ENCODE measurements at regions not wholly inside any gene's neighbourhood (a gene's known extent, or its start where the extent isn't known, plus 50 kb on each side); places are given as distances from the start of the nearest gene placed in this dataset.

DNA sequence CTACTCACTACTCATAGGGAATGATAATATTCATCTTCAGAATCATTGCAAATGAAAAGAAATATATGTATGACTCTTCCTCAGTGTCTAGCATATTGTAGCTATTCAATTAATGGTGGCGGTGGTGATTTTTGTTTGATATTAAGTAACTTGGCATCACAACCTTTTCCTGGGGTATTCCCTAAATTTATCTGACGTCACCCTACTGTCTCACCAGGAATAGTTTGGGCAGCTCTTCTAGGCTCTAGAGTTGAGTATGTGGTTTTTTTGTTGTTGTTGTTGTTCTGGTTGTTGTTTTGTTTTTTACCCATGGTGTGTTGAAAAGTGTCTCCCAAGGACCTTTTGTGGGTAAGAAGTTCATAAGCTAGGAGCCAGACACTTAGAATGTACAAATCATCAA lies 1320.3 kb upstream of the LRRTM1 start:
- H3K9me3 ChIP-seq (ENCODE audit: control insufficient read depth, insufficient read depth, low read length): no peaks in the 10 kb centered on the region
- H4K20me1 ChIP-seq (ENCODE audit: control insufficient read depth, insufficient read depth, low read depth, low read length): no peaks in the 10 kb centered on the region
- no peaks in the 10 kb centered on the region for H3K36me3 ChIP-seq (ENCODE audit: control insufficient read depth, low read length)
- no peak overlapping the region for H3K4me2 ChIP-seq (ENCODE audit: low read length)
- no peaks in the 10 kb centered on the region for H3K4me1 ChIP-seq (ENCODE audit: control insufficient read depth, low read length)
- no peak overlapping the region for H3K4me3 ChIP-seq (ENCODE audit: low read length)
- H3K27me3 ChIP-seq (ENCODE audit: control insufficient read depth, low read length): no peaks in the 10 kb centered on the region
- no peak overlapping the region for H3K27ac ChIP-seq (ENCODE audit: low read depth, low read length)
- no peaks in the 10 kb centered on the region for H3K79me2 ChIP-seq (ENCODE audit: control insufficient read depth, low read length)
- H3K9me2 ChIP-seq (replicated peaks; ENCODE audit: control insufficient read depth, low read length): no peaks in the 10 kb centered on the region
- TF ChIP-seq CTCF (IDR thresholded peaks at IDR 0.05; ENCODE audit: low read depth, low read length, poor library complexity, severe bottlenecking): no peak
- no peak for TF ChIP-seq EZH2phosphoT487 (IDR thresholded peaks at IDR 0.05; ENCODE audit: borderline replicate concordance, low read length)
- H3F3A ChIP-seq (ENCODE audit: control insufficient read depth, insufficient read depth): no peaks in the 10 kb centered on the region

- Histone ChIP-seq H3K4me2 (ENCODE audit: low read length) (no peak overlapping the region), H3F3A (ENCODE audit: control insufficient read depth, insufficient read depth) (no peaks in the 10 kb centered on the region), H3K9me2 (replicated peaks; ENCODE audit: control insufficient read depth, low read length) (no peaks in the 10 kb centered on the region), H3K4me1 (ENCODE audit: control insufficient read depth, low read length) (no peaks in the 10 kb centered on the region), H3K27me3 (ENCODE audit: control insufficient read depth, low read length) (no peaks in the 10 kb centered on the region), H3K79me2 (ENCODE audit: control insufficient read depth, low read length) (no peaks in the 10 kb centered on the region), H3K27ac (ENCODE audit: low read depth, low read length) (no peak overlapping the region), H3K36me3 (ENCODE audit: control insufficient read depth, low read length) (no peaks in the 10 kb centered on the region), H4K20me1 (ENCODE audit: control insufficient read depth, insufficient read depth, low read depth, low read length) (no peaks in the 10 kb centered on the region), H3K4me3 (ENCODE audit: low read length) (no peak overlapping the region), H3K9me3 (ENCODE audit: control insufficient read depth, insufficient read depth, low read length) (no peaks in the 10 kb centered on the region)
- TF ChIP-seq CTCF (IDR thresholded peaks at IDR 0.05; ENCODE audit: low read depth, low read length, poor library complexity, severe bottlenecking): no peak
- TF ChIP-seq EZH2phosphoT487 (IDR thresholded peaks at IDR 0.05; ENCODE audit: borderline replicate concordance, low read length): no peak
These were observed 1295.5 kb upstream of the LRRTM1 start for GRCh38 chr2:81600088-81600487.

DNA sequence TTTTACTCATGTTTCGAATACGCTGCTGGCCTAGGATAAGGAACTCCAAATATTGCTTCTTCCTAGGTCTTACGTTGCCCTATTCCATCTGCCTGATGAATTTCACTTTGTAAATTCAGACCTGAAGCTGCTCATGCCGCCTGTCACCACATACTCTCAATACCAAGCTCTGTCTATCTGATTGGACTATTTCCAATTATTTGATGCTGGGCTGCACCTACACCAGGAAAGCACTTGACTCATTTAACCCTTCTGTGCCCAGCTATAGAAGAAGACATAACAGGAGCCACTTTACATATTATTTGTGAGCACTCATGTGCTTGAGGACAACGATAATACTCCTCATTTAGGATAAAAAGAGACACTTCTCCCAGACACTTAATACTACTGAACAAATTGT lies 1293.9 kb upstream of the LRRTM1 start:
- Histone ChIP-seq H3K36me3 (ENCODE audit: control insufficient read depth, low read length) (no peaks in the 10 kb centered on the region), H3K9me3 (ENCODE audit: control insufficient read depth, insufficient read depth, low read length) (no peaks in the 10 kb centered on the region), H3K27ac (ENCODE audit: low read depth, low read length) (no peak overlapping the region), H3K4me2 (ENCODE audit: low read length) (no peak overlapping the region), H4K20me1 (ENCODE audit: control insufficient read depth, insufficient read depth, low read depth, low read length) (no peaks in the 10 kb centered on the region), H3F3A (ENCODE audit: control insufficient read depth, insufficient read depth) (no peaks in the 10 kb centered on the region), H3K4me3 (ENCODE audit: low read length) (no peak overlapping the region), H3K4me1 (ENCODE audit: control insufficient read depth, low read length) (no peaks in the 10 kb centered on the region), H3K27me3 (ENCODE audit: control insufficient read depth, low read length) (no peaks in the 10 kb centered on the region), H3K9me2 (replicated peaks; ENCODE audit: control insufficient read depth, low read length) (no peaks in the 10 kb centered on the region), H3K79me2 (ENCODE audit: control insufficient read depth, low read length) (no peaks in the 10 kb centered on the region)
- TF ChIP-seq EZH2phosphoT487 (IDR thresholded peaks at IDR 0.05; ENCODE audit: borderline replicate concordance, low read length): no peak
- no peak for TF ChIP-seq CTCF (IDR thresholded peaks at IDR 0.05; ENCODE audit: low read depth, low read length, poor library complexity, severe bottlenecking)

GRCh38 chr2:81589406-81589805 lies 1284.9 kb upstream of the LRRTM1 start:
- Histone ChIP-seq H3K36me3 (ENCODE audit: control insufficient read depth, low read length) (no peaks in the 10 kb centered on the region), H3F3A (ENCODE audit: control insufficient read depth, insufficient read depth) (no peaks in the 10 kb centered on the region), H4K20me1 (ENCODE audit: control insufficient read depth, insufficient read depth, low read depth, low read length) (no peaks in the 10 kb centered on the region), H3K9me2 (replicated peaks; ENCODE audit: control insufficient read depth, low read length) (no peaks in the 10 kb centered on the region; the same call in 1 of the 2 replicates), H3K4me2 (ENCODE audit: low read length) (no peak overlapping the region), H3K79me2 (ENCODE audit: control insufficient read depth, low read length) (no peaks in the 10 kb centered on the region), H3K27ac (ENCODE audit: low read depth, low read length) (no peak overlapping the region), H3K4me3 (ENCODE audit: low read length) (no peak overlapping the region), H3K27me3 (ENCODE audit: control insufficient read depth, low read length) (no peaks in the 10 kb centered on the region), H3K4me1 (ENCODE audit: control insufficient read depth, low read length) (no peaks in the 10 kb centered on the region), H3K9me3 (ENCODE audit: control insufficient read depth, insufficient read depth, low read length) (peaks cover 6% of the 10 kb centered on the region; the same call in 1 of the 2 replicates)
- TF ChIP-seq CTCF (IDR thresholded peaks at IDR 0.05; ENCODE audit: low read depth, low read length, poor library complexity, severe bottlenecking): no peak
- no peak for TF ChIP-seq EZH2phosphoT487 (IDR thresholded peaks at IDR 0.05; ENCODE audit: borderline replicate concordance, low read length)

Measured in DOHH2 (cell line).